ENCODE measurements at regions not wholly inside any gene's neighbourhood (a gene's known extent, or its start where the extent isn't known, plus 50 kb on each side); places are given as distances from the start of the nearest gene placed in this dataset.
A peak's percentile ranks its signal among the peaks of the same experiment; 100 is the strongest.

- DNase-seq (ENCODE audit: low read depth, low spot score), result no peak
Measured at GRCh38 chr6:44634321-44634720, 246.8 kb downstream of the CDC5L start.

GRCh38 chr6:44635486-44635885, 248.0 kb downstream of the CDC5L start:
- no peak for DNase-seq (ENCODE audit: low read depth, low spot score)

DNA sequence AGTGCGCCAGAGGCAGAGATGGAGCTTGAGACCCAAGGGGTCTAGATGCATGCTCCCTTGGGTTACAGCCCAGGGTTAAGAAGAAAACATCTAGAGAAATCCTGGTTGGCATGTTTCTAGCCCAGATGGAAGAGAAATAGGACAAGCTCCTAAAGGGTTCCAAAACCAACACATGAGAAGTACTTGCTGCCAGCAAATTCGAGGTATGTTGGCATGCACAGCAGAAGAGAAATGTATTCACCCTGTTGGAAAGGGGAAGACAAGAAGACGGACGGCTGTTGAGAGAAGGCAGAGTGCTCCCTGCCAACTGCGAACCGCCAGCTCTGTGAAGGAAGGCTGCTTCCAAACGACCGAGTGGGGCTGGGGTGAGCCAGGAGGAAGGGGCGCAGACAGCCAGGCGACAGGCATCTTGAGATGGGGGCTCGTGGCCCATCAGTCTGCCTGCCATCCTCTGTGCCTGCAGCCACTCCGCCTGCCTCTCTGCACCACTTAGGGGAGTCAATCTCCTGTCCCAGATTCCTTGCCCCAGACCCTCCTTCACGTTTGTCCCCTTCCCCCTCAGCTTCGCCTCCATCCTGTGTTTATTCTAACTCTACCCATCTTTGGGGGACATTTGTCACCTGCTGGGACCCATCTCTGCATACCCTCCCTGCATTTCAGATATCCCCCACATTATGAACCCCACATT, 249.2 kb downstream of the CDC5L start:
- no peak for DNase-seq (ENCODE audit: low read depth, low spot score)

GRCh38 chr6:44641344-44642031, 254.0 kb downstream of the CDC5L start:
- no peak for DNase-seq (ENCODE audit: low read depth, low spot score)

GRCh38 chr6:44642349-44642748, 254.8 kb downstream of the CDC5L start:
- no peak for DNase-seq (ENCODE audit: low read depth, low spot score)

- no peak for DNase-seq (ENCODE audit: low read depth, low spot score)
Measured at GRCh38 chr6:44642870-44643522, 255.5 kb downstream of the CDC5L start.

- no peak for DNase-seq (ENCODE audit: low read depth, low spot score)
Measured at GRCh38 chr6:44645276-44645675, 257.8 kb downstream of the CDC5L start.

- DNase-seq (ENCODE audit: low read depth, low spot score), result no peak
Measured at GRCh38 chr6:44646355-44646754, 258.8 kb downstream of the CDC5L start.

GRCh38 chr6:44649365-44650025, 262.0 kb downstream of the CDC5L start:
- no peak for DNase-seq (ENCODE audit: low read depth, low spot score)

- DNase-seq (ENCODE audit: low read depth, low spot score), result no peak
Measured at GRCh38 chr6:44650495-44650894, 263.0 kb downstream of the CDC5L start.

DNA sequence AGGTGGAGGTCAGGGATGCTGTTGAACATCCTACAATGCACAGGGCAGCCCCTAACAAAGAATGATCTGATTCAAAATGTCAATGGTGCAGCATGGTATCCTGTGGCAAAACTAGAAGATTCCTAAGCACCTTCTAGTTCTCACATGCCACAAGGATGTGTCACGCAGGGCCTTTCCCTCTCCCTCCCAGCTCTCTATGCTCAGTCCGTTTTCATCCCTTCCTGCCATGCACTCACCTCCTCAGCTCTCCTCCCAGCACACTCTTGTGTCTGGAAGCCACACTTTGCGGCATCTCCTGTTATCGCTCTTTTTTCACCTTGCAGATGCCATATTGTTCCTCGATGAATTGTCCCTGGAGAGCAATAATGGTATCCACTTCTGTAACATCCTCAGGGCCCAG, 263.4 kb downstream of the CDC5L start:
- no peak for DNase-seq (ENCODE audit: low read depth, low spot score)

GRCh38 chr6:44651604-44652003, 264.1 kb downstream of the CDC5L start:
- DNase-seq (ENCODE audit: low read depth, low spot score), result peak; percentile 96

- no peak for DNase-seq (ENCODE audit: low read depth, low spot score)
Measured at GRCh38 chr6:44652547-44652946, 265.0 kb downstream of the CDC5L start.

GRCh38 chr6:44653091-44653490, 265.6 kb downstream of the CDC5L start:
- no peak for DNase-seq (ENCODE audit: low read depth, low spot score)

- no peak for DNase-seq (ENCODE audit: low read depth, low spot score)
Measured at GRCh38 chr6:44653761-44654218, 266.3 kb downstream of the CDC5L start.

GRCh38 chr6:44655412-44656342, 268.2 kb downstream of the CDC5L start:
- DNase-seq (ENCODE audit: low read depth, low spot score), result peak; percentile 99

DNA sequence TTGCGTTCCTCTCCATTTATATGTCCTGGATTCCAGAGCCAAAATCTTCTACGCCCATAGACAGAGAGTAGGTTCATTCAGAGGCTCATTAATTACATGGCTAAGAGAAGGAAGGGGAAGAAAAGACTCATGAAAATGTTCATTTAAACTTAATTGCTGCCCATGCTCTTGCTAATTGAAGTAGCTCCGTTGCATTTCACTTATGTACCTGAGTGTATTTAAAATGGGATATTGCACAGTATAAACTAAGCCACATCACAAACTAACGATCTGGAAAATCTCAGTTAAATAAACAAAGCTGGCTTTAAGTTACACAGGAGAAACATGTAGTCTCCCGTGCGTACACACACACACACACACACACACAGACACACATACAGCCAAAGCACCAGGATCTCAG, 269.2 kb downstream of the CDC5L start:
- DNase-seq (ENCODE audit: low read depth, low spot score), result no peak

DNA sequence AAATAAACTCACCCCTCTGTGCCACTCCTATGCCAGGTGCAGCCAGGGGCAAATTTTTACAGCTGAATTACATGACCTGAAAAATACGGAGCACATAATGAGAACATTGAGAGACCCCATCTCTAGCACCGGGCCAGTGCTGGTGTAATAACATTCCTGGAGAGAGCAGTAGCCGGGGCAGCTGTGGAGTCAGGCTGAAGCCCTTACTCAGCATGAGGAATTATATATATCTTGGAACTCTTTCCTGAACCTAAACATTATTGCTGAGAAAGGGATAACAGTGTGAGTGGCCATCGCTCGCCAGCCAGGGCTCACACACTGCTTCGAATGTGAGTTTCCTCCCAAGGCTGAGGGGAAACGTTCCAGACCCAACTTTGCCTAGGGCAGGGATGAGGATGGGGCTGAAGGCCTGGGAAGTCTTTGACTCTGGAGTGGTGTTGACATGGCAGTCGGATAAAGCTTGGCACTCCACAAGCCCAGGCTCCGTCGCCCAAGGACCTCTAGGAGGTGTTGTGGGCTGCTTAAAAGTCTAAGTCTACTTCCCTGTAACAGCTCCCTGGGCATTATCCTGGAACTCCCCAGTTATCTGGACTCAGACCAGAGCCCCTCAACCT, 269.8 kb downstream of the CDC5L start:
- DNase-seq (ENCODE audit: low read depth, low spot score), result peak; percentile 60

DNA sequence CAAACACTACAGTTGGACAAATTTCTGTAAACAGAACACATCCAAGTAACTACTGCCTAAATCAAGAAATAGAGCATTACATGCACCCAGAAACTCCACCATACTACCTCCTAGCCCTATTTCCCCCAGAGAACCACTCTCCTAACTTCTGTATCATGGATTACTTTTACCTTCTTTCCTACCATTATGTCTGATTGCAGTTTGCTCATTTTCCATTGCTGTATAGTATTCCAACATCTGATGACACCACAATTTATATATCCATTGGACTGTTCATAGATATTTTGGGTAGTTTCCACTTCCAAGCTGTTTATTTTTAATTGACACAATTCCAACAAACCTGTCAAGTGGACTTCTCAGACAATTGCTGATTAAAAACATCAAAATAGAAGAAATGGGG, 271.1 kb downstream of the CDC5L start:
- DNase-seq (ENCODE audit: low read depth, low spot score), result no peak

- DNase-seq (ENCODE audit: low read depth, low spot score), result no peak
Measured at GRCh38 chr6:44659726-44660125, 272.2 kb downstream of the CDC5L start.

All from ELF-1 (cell line).